Motor neuron (in vitro differentiated cells): ENCODE measurements at regions not wholly inside any gene's neighbourhood (a gene's known extent, or its start where the extent isn't known, plus 50 kb on each side); places are given as distances from the start of the nearest gene placed in this dataset.

Experiments
- ATAC-seq, 8 experiments: fragments of 200-7000 bp; cut with Tn5 transposase; replicated peaks in 6 of 8; 2 replicates each; pipeline ENCODE4 v1.8.0; 2021; ENCODE audit warnings: mild to moderate bottlenecking in 8 of 8, moderate library complexity in 8 of 8
- H3K27ac ChIP-seq, 2 donors: fragments of 250-450 bp; sonication (Bioruptor Pico); 2 replicates each; pipeline ENCODE4 v1.9.0; 2021; ENCODE audit warnings: antibody characterized with exemption in 2 of 2, mild to moderate bottlenecking in 2 of 2, moderate library complexity in 1 of 2
- H3K4me1 ChIP-seq, 2 donors: fragments of 250-450 bp; sonication (Bioruptor Pico); replicated peaks in 1 of 2; 2 replicates each; pipeline ENCODE4 v1.6.1; 2021; ENCODE audit warnings: antibody characterized with exemption in 2 of 2, mild to moderate bottlenecking in 2 of 2, moderate library complexity in 1 of 2
- H3K4me3 ChIP-seq, 5 donors: fragments of 250-450 bp; sonication (Bioruptor Pico); 2 replicates each; pipeline ENCODE4 v1.9.0; 2021; ENCODE audit warnings: antibody characterized with exemption in 5 of 5, mild to moderate bottlenecking in 5 of 5, moderate library complexity in 4 of 5
- WGBS, 10 experiments: fragments of 450-650 bp; shearing (Covaris generic); methylation state at CpG; one replicate each; pipeline ENCODE4 v1.0.0; 2022; 5-methylcytosine and 5-hydroxymethylcytosine counted together
- in situ Hi-C, 9 experiments: fragments of 400-800 bp; cut with MboI; loops; one replicate each; pipeline ENCODE4 v1.15.0; 2021; ENCODE audit warnings: low sequenced_read_pairs in 9 of 9, low pct_unique_long_range_greater_than_20kb in 2 of 9; ENCODE audit not compliant: unreplicated experiment in 9 of 9

DNA sequence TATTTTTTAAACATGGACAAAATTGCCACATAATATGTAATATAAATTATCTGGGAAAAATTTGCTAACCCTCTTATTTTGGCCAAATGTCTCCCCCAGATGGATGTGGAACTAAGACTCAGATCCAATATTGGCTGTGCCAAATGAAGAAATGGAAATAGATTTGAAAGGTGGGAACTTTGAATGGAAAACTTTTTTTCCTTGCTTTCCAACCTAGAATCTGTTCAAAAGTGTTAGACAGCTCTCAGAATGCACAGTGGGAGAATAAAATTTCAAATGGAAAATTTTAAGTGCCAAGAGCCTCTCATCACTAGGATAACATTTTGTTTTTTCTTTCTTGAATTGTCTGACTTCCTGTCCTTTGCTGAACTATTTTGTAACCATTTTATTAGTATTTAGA, 142.6 kb upstream of the GAS1 start:
- no peak overlapping the region for H3K4me3 ChIP-seq
- no peak for ATAC-seq
- in situ Hi-C loops: no loop called here
- H3K27ac ChIP-seq: no peak overlapping the region
- no peaks in the 10 kb centered on the region for H3K4me1 ChIP-seq

DNA sequence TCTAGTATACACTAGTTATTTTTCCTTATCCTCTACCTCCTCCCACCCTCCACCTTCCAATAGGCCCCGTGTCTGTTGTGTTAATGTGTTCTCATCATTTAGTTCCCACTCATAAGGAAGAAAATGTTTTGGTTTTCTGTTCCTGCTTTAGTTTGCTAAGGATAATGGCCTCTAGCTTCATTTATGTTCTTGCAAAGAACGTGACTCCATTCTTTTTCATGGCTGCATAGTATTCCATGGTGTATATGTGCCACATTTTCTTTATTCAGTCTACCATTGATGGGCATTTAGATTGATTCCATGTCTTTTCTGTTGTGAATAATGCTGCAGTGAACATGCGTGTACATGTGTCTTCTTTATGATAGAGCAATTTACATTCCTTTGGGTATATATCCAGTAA, 146.5 kb upstream of the GAS1 start:
- Histone ChIP-seq H3K4me1 (peaks cover 3 to 4% of the 10 kb centered on the region in 2 donors), H3K27ac (no peak overlapping the region), H3K4me3 (no peak overlapping the region)
- ATAC-seq: no peak
- WGBS, 10 experiments: 59 to 100% (median 94%) methylated on average over 1 to 3 of the region's 3 CpGs; no CpG with 5 or more reads in 1 of the 10 experiments
- in situ Hi-C loops: no loop called here

DNA sequence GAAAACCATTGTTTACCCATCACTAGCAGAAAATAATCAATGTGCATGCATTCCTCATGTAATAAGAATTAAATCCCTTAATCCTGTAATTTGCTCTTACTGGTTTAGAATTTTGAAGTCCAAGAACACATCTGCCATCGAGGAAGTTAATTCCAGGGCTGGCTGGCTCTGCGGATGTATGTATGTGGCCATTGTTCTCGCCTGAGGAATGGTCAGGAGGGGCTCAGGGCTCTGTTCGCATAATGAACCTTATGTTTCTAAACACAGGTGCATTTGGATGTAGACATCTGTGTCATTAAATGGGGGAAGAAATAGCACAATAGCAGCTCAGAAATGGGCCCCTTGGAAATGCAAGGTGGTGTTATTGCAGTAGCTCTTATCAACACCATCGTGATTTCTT, 148.6 kb upstream of the GAS1 start:
- H3K27ac ChIP-seq: no peak overlapping the region
- no peak overlapping the region for H3K4me3 ChIP-seq
- in situ Hi-C loops: no loop called here
- WGBS, 10 experiments: 42 to 100% (median 68%) methylated on average over 1 to 4 of the region's 5 CpGs; no CpG with 5 or more reads in 1 of the 10 experiments
- peaks cover 3 to 5% of the 10 kb centered on the region in 2 donors for H3K4me1 ChIP-seq
- no peak for ATAC-seq

DNA sequence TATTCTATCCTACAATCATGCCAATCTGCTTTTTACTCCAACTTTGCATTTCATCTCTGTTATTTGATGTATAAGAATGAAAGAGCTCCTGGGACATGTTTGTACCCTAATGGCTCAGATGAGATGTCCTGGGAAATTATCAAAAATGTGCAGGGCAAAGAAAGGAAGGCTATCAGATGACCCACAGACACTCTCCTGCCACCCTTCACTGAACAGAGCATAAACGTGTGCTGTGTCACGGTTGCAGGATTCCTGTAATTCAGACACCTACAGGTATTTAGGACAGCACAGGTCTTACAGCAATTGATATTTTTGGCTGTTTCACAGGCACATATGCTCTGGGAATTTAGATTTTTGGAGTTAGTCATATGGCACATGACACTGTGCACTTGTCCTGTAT, 149.2 kb upstream of the GAS1 start:
- ATAC-seq: no peak
- Histone ChIP-seq H3K4me1 (peaks cover 3 to 5% of the 10 kb centered on the region in 2 donors), H3K4me3 (no peak overlapping the region), H3K27ac (no peak overlapping the region)
- 68 to 100% (median 94%) methylated on average over 1 to 2 of the region's 2 CpGs; no CpG with 5 or more reads in 5 of the 10 experiments for WGBS, 10 experiments
- in situ Hi-C loops: no loop called here

DNA sequence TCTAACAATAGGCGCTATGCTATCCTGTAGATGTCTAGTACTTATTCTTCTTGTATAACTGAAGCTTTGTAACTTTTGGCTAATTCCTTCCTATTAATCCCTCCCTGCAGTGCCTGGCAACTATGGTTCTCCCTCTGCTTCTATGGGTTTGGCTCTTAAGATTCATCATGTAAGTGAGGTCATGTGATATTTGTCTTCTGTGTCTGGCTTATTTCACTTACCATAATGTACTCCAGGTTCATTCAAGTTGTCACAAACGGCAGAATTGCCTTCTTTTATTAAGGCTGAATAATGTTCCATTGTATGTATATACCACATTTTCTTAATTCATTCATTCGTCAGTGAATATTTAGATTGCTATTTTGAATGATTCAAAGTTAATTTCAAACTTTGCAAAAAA, 149.9 kb upstream of the GAS1 start:
- peak in 3 of 8 experiments; percentile 38 to 92 (median 57) for ATAC-seq
- 10 to 94% (median 77%) methylated on average over 1 to 3 of the region's 3 CpGs for WGBS, 10 experiments
- Histone ChIP-seq H3K27ac (no peak overlapping the region), H3K4me1 (peaks cover 3 to 5% of the 10 kb centered on the region in 2 donors), H3K4me3 (no peak overlapping the region)
- in situ Hi-C loops: no loop called here

DNA sequence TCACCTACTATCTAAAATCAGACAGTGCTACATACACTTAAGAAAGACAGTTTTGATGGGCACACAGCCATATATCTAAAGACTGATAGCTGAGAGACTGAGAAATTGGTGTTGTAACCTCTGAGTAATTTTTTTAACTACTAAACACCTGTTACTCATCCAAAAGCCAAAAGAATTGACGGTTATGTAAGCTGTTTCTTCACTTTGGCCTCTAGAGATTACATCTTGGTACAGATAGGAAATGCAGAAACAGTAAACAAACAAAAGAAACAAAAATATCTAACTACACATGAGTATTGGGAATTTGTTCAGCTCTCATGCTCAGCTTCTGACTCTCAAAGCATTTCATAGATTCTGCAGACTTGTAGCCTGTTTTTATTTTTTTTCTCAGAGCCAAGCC, 152.1 kb upstream of the GAS1 start:
- in situ Hi-C loops: no loop called here
- ATAC-seq: no peak
- Histone ChIP-seq H3K4me3 (no peak overlapping the region), H3K4me1 (peaks cover 3 to 5% of the 10 kb centered on the region in 2 donors), H3K27ac (no peak overlapping the region)
- WGBS, 10 experiments: 0 to 100% (median 50%) methylated on average over 1 of the region's 1 CpG; no CpG with 5 or more reads in 3 of the 10 experiments

DNA sequence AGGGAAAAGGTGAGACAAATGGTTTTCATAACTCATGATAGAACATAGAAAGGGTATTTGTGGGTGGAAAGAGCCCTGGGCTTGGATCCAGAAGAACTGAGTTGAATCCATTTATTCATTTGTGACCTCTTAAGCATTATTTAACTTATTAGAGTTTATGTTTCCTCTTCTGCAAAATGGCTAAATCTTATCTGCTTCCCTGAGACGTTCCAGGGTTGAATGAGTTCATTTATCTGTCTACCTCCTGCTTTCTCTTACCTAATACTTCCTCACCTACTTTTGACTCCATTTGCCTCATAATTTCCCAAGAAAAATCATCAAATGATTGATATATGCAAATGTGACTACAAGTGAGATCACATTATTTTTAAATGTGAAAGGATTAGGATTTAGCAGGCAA, 152.7 kb upstream of the GAS1 start:
- Histone ChIP-seq H3K4me3 (no peak overlapping the region), H3K4me1 (peaks cover 3 to 5% of the 10 kb centered on the region in 2 donors), H3K27ac (no peak overlapping the region)
- 43 to 100% (median 70%) methylated on average over 1 of the region's 1 CpG; no CpG with 5 or more reads in 4 of the 10 experiments for WGBS, 10 experiments
- in situ Hi-C loops: no loop called here
- ATAC-seq: no peak

DNA sequence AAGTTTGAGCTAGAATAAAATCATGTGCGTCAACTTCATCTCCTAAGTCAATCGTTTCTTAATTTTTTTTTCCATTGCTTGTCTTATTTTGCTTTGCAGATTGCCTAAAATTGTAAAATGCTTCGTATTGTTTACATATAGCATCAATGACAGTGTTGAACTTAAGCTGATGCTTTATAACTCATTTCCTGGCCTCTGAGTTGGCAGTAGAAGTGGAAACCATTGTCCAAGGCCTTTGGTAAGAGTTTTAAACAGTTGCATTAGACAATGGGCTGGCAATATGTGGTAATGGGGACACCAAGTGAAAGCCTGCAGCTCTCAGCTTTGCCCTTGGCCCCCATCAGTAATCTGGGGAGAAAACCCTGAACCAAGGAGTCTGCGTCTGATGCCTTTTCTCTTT, 154.8 kb upstream of the GAS1 start:
- no peak for ATAC-seq
- in situ Hi-C loops: no loop called here
- Histone ChIP-seq H3K27ac (no peak overlapping the region), H3K4me1 (peaks cover 0 to 5% of the 10 kb centered on the region in 2 donors), H3K4me3 (no peak overlapping the region)
- WGBS, 10 experiments: 60 to 100% (median 90%) methylated on average over 1 to 4 of the region's 4 CpGs; no CpG with 5 or more reads in 1 of the 10 experiments

DNA sequence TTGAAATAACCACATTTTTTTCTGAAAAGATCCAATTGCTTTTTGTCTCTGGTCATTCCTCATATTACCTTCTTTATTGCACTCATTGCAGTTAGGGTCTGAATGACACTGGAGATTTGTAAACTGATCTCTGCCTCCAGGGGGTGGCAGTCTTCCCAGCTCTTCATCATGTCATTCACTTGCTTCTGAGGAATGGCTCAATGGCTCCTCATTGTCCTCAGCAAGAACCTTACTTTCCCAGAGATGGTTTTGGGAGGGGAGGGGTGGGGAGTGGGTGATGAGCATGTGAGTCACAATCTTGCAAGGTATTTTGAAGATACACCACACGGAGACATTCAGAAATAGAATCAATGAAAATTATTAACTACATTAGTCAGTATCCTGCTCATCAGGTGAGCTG, 159.8 kb upstream of the GAS1 start:
- WGBS, 10 experiments: 0 to 100% (median 45%) methylated on average over 1 of the region's 1 CpG; no CpG with 5 or more reads in 4 of the 10 experiments
- Histone ChIP-seq H3K4me1 (no peaks in the 10 kb centered on the region), H3K4me3 (no peak overlapping the region), H3K27ac (no peak overlapping the region)
- in situ Hi-C loops: no loop called here
- peak in 1 of 8 experiments; percentile 26 for ATAC-seq

DNA sequence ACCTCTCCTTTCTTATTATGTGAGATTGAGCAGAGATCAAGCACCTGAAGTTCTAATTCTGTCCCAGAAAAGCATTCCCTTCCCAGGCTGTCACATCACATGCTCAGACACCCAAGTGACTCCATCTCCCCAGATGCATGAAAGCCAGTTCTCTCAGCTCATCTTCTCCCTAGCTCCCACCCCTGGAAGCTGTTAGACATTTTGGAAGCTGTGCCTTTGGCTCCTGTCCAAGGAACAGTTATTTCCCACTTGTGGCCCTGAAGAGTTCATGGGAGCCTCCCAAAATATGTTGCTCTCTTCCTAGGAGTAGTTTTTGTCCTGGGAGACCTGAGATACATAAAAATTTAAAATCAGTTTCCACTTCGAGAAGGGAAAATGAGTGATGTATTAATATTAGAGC, 161.4 kb upstream of the GAS1 start:
- no peak for ATAC-seq
- H3K4me1 ChIP-seq: no peaks in the 10 kb centered on the region
- no peak overlapping the region for H3K27ac ChIP-seq
- H3K4me3 ChIP-seq: no peak overlapping the region
- WGBS, 10 experiments: 0 to 80% (median 50%) methylated on average over 1 of the region's 1 CpG; no CpG with 5 or more reads in 4 of the 10 experiments
- in situ Hi-C loops: no loop called here

DNA sequence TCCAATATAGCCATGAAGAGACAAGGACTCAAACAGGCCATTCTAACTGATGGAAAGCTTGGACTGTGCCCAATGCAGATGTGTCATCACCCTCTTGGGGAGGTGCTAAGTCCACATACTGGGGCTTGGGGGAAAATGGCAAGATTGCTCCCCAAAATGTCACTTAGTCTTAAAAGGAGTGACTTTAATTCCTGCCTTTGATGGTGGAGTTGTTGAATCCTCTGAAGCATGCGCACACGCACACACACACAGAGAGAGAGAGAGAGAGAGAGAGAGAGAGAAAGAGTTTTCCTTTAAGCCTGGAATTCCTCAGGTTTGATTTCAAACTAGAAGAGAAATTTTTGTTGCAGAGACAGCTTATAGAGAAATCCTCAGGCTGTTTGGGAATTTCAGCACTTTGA, 161.9 kb upstream of the GAS1 start:
- ATAC-seq: no peak
- WGBS, 10 experiments: 92 to 100% (median 100%) methylated on average over 1 to 2 of the region's 2 CpGs; no CpG with 5 or more reads in 7 of the 10 experiments
- Histone ChIP-seq H3K4me3 (no peak overlapping the region), H3K4me1 (no peaks in the 10 kb centered on the region), H3K27ac (no peak overlapping the region)
- in situ Hi-C loops: no loop called here

DNA sequence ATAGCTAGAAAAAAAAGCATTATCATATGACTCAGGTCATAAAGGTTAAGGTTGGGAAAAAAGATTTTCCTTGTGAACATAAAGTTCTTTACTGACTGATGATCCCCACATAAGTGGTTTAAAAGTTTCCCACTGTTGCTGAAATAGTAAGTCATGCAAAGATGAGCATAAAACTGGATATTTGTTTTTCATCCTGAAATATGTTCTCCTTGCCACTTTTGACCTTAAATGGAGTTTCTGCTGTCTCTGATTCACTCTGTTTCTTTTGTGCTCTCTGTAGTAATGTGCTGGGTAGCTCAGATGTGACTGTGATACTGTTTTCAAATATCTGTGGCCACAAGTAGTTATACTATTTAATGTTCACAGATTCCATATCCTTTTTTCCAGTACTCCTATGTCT, 162.5 kb upstream of the GAS1 start:
- no peak for ATAC-seq
- no peak overlapping the region for H3K4me3 ChIP-seq
- in situ Hi-C loops: no loop called here

DNA sequence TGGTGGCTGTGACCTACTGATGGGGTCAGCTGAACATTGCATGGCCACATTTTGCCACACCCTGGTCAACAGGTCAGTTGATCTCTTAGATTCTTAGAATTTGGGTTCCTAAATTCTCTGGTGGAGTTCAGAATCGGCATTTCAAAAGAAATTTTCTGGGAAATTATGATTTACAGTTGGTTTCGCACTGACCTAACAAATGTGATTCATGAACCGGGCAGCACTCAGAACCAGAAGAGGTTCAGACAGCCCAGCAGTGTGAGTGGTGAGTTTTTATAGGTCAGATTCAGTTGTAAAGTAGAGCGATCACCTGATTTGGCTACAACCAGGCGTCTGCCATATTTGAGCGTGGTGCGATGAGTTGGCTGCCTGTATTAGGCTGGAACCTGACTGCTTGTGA, 163.7 kb upstream of the GAS1 start:
- Histone ChIP-seq H3K27ac (no peak overlapping the region), H3K4me1 (no peaks in the 10 kb centered on the region), H3K4me3 (no peak overlapping the region)
- in situ Hi-C loops: no loop called here
- ATAC-seq: no peak
- WGBS, 10 experiments: 78 to 98% (median 91%) methylated on average over 1 to 7 of the region's 7 CpGs; no CpG with 5 or more reads in 2 of the 10 experiments

More for the DNA sequence above, 162.5 kb upstream of the GAS1 start:
- Histone ChIP-seq H3K4me1 (no peaks in the 10 kb centered on the region), H3K27ac (no peak overlapping the region)

DNA sequence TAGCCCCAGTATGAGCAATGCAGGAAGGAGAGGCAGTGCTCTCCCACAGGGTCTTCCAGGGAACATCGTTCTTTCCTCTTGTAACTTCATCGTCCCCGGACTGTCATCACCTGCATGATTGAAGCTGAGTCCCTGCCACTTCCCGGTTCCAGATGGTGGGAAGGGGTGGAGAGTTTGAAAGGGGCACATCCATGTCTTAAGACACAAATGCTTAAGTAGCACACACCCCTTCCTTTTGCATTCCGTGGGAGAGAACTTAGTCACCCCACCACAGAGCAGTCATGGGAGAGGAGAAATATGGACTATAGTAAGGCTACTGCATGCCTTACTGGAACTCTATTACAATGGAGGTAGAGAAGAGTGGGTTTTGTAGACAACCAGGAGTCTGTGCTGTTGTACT, 165.3 kb upstream of the GAS1 start:
- 0 to 86% (median 72%) methylated on average over 1 to 5 of the region's 5 CpGs; no CpG with 5 or more reads in 3 of the 10 experiments for WGBS, 10 experiments
- H3K4me3 ChIP-seq: no peak overlapping the region
- ATAC-seq: peak in 3 of 8 experiments; percentile 37 to 99 (median 99)
- no peaks in the 10 kb centered on the region for H3K4me1 ChIP-seq
- H3K27ac ChIP-seq: no peak overlapping the region
- in situ Hi-C loops: no loop called here
